OCI-LY7 (cell line): ENCODE measurements at regions not wholly inside any gene's neighbourhood (a gene's known extent, or its start where the extent isn't known, plus 50 kb on each side); places are given as distances from the start of the nearest gene placed in this dataset.

Experiments
- BruUV-seq: library from RNA; stranded (reverse); fragments of 400-500 nt; replicated peaks from 2 replicates; lab custom pipeline; 2021; lab: Mats Ljungman, UMichigan
- CTCF ChIA-PET: fragments of 300-600 bp; sonication (Branson Sonifier 250); formaldehyde crosslinking; loops from one replicate; lab custom pipeline; 2022; ENCODE audit warnings: antibody characterized with exemption; ENCODE audit not compliant: unreplicated experiment; lab: Charles Lee
- POLR2A ChIA-PET: fragments of 300-600 bp; sonication (Branson Sonifier 250); formaldehyde crosslinking; loops from one replicate; lab custom pipeline; 2022; ENCODE audit warnings: antibody characterized with exemption; lab: Charles Lee
- DNase-seq: peaks from one replicate; pipeline ENCODE4 v3.0.0-alpha.2; 2015; ENCODE audit warnings: low spot score
- H2AFZ ChIP-seq: fragments of 200-600 bp; sonication (generic), shearing (Covaris generic); 2 replicates; pipeline ENCODE4 v1.6.1; 2014; ENCODE audit warnings: mild to moderate bottlenecking, antibody characterized with exemption, low read length, moderate library complexity
- H3K27ac ChIP-seq: fragments of 200-600 bp; sonication (generic); 2 replicates; pipeline ENCODE4 v1.5.1; 2014; ENCODE audit warnings: mixed run types, low read depth, mild to moderate bottlenecking, moderate library complexity, low read length, inconsistent platforms; ENCODE audit not compliant: poor library complexity, severe bottlenecking
- H3K36me3 ChIP-seq: fragments of 200-600 bp; sonication (generic); 2 replicates; pipeline ENCODE4 v1.6.1; 2014; ENCODE audit warnings: mild to moderate bottlenecking, antibody characterized with exemption, low read length, moderate library complexity, mixed read lengths; ENCODE audit not compliant: insufficient read depth
- H3K4me1 ChIP-seq: fragments of 200-600 bp; sonication (generic); 2 replicates; pipeline ENCODE4 v1.5.1; 2014; ENCODE audit warnings: mild to moderate bottlenecking, low read length; ENCODE audit not compliant: insufficient read depth, poor library complexity, severe bottlenecking
- H3K4me2 ChIP-seq: fragments of 200-600 bp; sonication (generic); 2 replicates; pipeline ENCODE4 v1.6.1; 2014; ENCODE audit warnings: mild to moderate bottlenecking, low read length
- H3K4me3 ChIP-seq: fragments of 200-600 bp; sonication (generic); 2 replicates; pipeline ENCODE4 v1.5.1; 2014; ENCODE audit warnings: mild to moderate bottlenecking, low read depth, low read length; ENCODE audit not compliant: poor library complexity, severe bottlenecking
- H3K79me2 ChIP-seq: fragments of 200-600 bp; sonication (generic); 2 replicates; pipeline ENCODE4 v1.6.1; 2016; ENCODE audit warnings: low read depth, mild to moderate bottlenecking, low read length, moderate library complexity, mixed read lengths; ENCODE audit not compliant: insufficient read depth
- H3K9me2 ChIP-seq: fragments of 200-600 bp; sonication (generic); 2 replicates; pipeline ENCODE4 v1.6.1; 2016; ENCODE audit warnings: mild to moderate bottlenecking, low read length, mixed read lengths; ENCODE audit not compliant: insufficient read depth
- H3K9me3 ChIP-seq: fragments of 200-600 bp; sonication (generic); 2 replicates; pipeline ENCODE4 v1.6.1; 2014; ENCODE audit warnings: mild to moderate bottlenecking, mixed run types, low read length, mixed read lengths
- H4K20me1 ChIP-seq: fragments of 200-600 bp; sonication (generic); 2 replicates; pipeline ENCODE4 v1.6.1; 2014; ENCODE audit warnings: mild to moderate bottlenecking, antibody characterized with exemption, low read length, moderate library complexity, mixed read lengths; ENCODE audit not compliant: insufficient read depth
- CTCF ChIP-seq: fragments of 200-600 bp; sonication (generic); conservative IDR thresholded peaks from 2 replicates; pipeline ENCODE4 v1.5.1; 2014; ENCODE audit warnings: mild to moderate bottlenecking, antibody characterized with exemption, low read length, moderate library complexity, mixed read lengths
- EZH2phosphoT487 ChIP-seq: fragments of 200-600 bp; sonication (generic); IDR thresholded peaks from 2 replicates; pipeline ENCODE4 v1.6.1; 2018; ENCODE audit warnings: low read depth, borderline replicate concordance, mild to moderate bottlenecking, mixed run types, antibody characterized with exemption, low read length, moderate library complexity, mixed read lengths
- intact Hi-C: fragments of 100-400 bp; cut with micrococcal nuclease; formaldehyde crosslinking; loops from one replicate; pipeline ENCODE4 v1.10.0; 2022; ENCODE audit not compliant: unreplicated experiment

- POLR2A ChIA-PET, result interaction anchor here (0.9 to 1.8 kb wide), 5 partner anchors 16 to 288 kb away, joined by 3 to 7 read pairs (median 3); partner anchors contain the start of gene NAMPT
- no peaks in the 10 kb centered on the region for H3K9me2 ChIP-seq
- H3K9me3 ChIP-seq, result no peaks in the 10 kb centered on the region
- no peak overlapping the region for H3K4me2 ChIP-seq
- no TSS peak for BruUV-seq
- no peaks in the 10 kb centered on the region for H3K4me1 ChIP-seq
- H3K79me2 ChIP-seq, result no peaks in the 10 kb centered on the region
- no peak overlapping the region for H3K4me3 ChIP-seq
- TF ChIP-seq EZH2phosphoT487 (no peak), CTCF (no peak)
- no peaks in the 10 kb centered on the region for H3K36me3 ChIP-seq
- no peak overlapping the region for H3K27ac ChIP-seq
- intact Hi-C loops, result loop anchor here (10.0 kb wide), 1 partner anchor 420 kb away; no protein-coding TSS in a partner anchor
- CTCF ChIA-PET, result no interaction called here
- H4K20me1 ChIP-seq, result no peaks in the 10 kb centered on the region
- no peak for DNase-seq
- H2AFZ ChIP-seq, result no peak overlapping the region
Measured at GRCh38 chr7:106464651-106465050, 179.9 kb upstream of the NAMPT start.

GRCh38 chr7:106463851-106464611 lies 179.2 kb upstream of the NAMPT start:
- Histone ChIP-seq H3K4me3 (no peak overlapping the region), H2AFZ (no peak overlapping the region), H3K9me2 (no peaks in the 10 kb centered on the region), H3K79me2 (no peaks in the 10 kb centered on the region), H4K20me1 (no peaks in the 10 kb centered on the region), H3K4me1 (no peaks in the 10 kb centered on the region), H3K27ac (no peak overlapping the region), H3K9me3 (no peaks in the 10 kb centered on the region), H3K4me2 (no peak overlapping the region), H3K36me3 (no peaks in the 10 kb centered on the region)
- intact Hi-C loops, result loop anchor here (10.0 kb wide), 1 partner anchor 419 kb away; no protein-coding TSS in a partner anchor
- DNase-seq, result no peak
- ChIA-PET CTCF (interaction anchor here (2.9 kb wide), 1 partner anchor 286 kb away, joined by 32 read pairs; no protein-coding TSS in a partner anchor), POLR2A (interaction anchor here (0.5 to 1.8 kb wide), 6 partner anchors 15 to 287 kb away, joined by 3 to 7 read pairs (median 3); partner anchors contain the start of gene NAMPT)
- no peak for TF ChIP-seq EZH2phosphoT487
- no peak for TF ChIP-seq CTCF
- BruUV-seq, result no TSS peak
